ENCODE measurements at regions not wholly inside any gene's neighbourhood (a gene's known extent, or its start where the extent isn't known, plus 50 kb on each side); places are given as distances from the start of the nearest gene placed in this dataset.
"Not testable (repeated sequence)": the region's sequence is repeated elsewhere in the genome, so short reads cannot be mapped to it uniquely, and the experiment has no call there.

- not testable (repeated sequence) for FAIRE-seq
Measured at GRCh38 chr9:126190994-126191393, 135.6 kb upstream of the MVB12B start.

DNA sequence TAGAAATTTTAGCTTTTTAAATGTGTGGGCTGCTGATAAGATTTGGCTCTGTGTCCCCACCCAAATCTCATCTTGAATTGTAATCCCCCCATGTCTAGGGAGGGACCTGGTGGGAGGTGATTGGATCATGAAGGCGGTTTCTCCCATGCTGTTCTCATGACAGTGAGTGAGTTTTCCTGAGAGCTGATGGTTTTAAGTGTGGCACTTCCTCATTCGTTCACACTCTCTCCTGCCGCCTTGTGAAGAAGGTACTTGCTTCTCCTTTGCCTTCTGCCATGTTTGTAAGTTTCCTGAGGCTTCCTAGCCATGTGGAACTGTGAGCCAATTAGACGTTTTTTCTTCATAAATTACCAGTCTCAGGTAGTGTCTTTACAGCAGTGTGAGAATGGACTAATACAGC, 127.8 kb upstream of the MVB12B start:
- FAIRE-seq = no peak

GRCh38 chr9:126203313-126203712, 123.3 kb upstream of the MVB12B start:
- no peak for FAIRE-seq

GRCh38 chr9:126204197-126204596, 122.4 kb upstream of the MVB12B start:
- no peak for FAIRE-seq

GRCh38 chr9:126204708-126205225, 121.9 kb upstream of the MVB12B start:
- no peak for FAIRE-seq

- no peak for FAIRE-seq
Measured at GRCh38 chr9:126205265-126205664, 121.4 kb upstream of the MVB12B start.

GRCh38 chr9:126205845-126206498, 120.7 kb upstream of the MVB12B start:
- no peak for FAIRE-seq

DNA sequence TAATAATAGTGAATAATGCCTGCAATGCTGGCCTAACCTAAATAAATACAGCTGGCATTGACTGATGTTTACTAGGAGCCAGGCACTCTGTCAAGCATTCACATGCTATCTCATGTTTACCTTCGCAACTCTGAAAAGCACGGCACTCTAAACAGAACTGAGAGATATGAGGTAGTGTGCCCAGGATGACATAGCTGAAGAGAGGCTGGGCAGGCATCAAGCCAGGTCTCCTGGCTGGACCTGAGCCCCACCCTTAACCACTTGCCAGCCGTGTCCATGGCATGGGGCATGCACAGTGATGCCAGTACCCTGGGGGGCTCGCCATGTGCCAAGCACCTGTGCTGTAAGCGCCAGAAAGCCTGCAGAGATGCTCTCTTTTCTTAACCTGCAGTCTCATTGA, 119.4 kb upstream of the MVB12B start:
- FAIRE-seq = no peak

- no peak for FAIRE-seq
Measured at GRCh38 chr9:126208216-126208758, 118.3 kb upstream of the MVB12B start.

DNA sequence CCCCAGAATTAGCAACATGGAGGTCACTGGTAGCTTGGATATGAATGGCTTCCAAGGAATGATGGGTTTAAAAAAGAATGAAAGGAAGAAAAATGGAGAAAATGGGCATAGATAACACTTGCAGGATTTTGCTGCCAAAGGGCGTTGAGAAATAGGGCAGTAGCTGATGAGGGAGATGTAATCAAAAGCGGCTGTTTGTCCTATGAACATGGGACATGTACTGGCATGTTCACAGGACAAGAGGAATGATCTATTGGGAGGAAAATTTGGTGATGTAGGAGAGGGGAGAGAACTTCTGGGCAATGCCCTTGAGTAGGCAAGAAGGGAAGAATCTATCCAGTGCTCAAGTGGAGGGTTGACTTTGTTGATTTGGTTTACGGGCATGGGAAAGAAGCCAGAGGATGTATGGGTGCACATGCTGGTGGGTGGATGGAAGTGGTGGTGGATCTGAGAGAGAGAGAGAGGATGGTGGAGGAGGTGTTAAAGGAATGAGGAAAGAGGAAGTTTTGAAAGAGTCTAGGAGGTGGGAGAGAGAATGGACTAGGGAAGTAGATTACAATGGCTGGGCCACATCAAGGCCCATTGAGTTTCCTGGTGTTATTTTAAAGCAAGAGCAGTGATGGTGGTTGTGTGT, 115.1 kb upstream of the MVB12B start:
- no peak for FAIRE-seq

- FAIRE-seq = no peak
Measured at GRCh38 chr9:126215486-126215885, 111.1 kb upstream of the MVB12B start.

DNA sequence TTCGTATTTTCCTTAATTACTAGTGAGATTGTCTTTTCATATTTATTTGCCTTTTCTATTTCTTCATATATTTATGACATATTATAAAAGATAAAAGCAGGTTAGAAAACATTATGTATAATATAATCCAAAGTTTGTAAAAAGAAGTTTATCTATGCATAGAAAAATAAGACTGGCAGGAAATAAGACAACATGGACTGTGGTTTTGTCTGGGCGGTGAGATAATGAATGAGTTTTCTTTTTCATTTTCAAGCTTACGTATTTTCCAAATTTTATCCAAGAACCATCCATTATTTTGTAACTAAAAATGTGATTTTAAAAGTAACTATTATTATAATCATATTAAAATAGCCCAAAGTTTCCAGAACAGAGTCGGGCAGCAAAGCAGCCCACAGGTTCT, 109.8 kb upstream of the MVB12B start:
- FAIRE-seq = peak; percentile 8

- FAIRE-seq = no peak
Measured at GRCh38 chr9:126217250-126217653, 109.4 kb upstream of the MVB12B start.

DNA sequence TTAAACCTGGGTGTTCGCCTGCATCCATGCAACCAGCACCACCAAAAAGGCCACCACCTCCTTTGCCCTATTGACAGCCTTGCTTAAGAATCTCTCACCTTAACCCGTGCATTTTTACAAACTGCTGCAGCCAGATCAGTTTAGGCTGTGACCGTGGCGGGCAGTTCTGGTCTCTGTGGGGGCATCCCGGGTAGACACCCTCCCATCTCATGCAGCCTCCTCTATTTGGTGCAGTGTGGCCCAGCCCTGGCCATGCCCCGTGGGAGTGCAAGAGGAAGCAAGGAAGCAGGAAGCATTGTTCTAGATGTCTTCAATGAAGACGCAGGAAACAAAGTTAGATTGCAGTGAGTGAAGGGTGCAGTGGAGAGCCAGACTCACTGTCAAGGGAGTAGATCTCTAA, 108.8 kb upstream of the MVB12B start:
- FAIRE-seq = no peak

DNA sequence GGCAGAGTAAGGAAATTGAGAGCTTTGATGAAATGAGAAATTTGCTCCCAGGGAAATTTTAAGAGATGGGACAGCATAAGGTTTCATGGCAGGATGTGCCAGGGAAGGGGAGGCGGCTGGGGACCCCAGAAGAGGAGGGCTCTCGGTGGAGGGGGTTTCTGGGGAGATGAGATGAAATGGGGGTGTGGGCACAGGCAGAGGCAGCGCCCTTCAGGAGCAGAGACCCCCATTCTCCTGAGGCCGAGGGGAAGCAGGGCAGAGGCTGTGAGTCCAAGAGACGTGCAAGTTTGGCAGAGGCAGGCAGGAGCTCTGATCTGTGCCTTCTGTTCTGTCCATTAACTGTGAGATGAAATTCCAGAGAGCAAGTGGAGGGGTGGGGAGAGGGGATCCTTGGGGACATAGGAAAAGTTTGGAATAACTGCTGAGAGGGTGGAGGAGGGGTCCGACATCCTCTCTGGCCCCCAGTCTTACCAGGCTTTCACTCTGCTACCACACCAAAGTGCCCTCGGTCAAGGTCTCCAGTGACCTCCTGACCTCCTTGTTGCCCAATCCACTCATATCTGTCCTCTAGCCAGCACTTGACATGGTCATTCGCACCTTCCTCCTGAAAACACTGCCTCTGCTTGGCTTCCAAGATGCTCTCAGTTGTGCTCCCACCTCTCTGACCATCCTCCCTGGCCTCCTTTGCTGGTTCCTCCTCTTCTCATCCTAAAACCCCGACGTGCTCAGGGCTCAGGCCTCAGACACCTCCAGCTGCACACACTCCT, 108.1 kb upstream of the MVB12B start:
- FAIRE-seq = no peak

- no peak for FAIRE-seq
Measured at GRCh38 chr9:126219166-126219565, 107.5 kb upstream of the MVB12B start.

DNA sequence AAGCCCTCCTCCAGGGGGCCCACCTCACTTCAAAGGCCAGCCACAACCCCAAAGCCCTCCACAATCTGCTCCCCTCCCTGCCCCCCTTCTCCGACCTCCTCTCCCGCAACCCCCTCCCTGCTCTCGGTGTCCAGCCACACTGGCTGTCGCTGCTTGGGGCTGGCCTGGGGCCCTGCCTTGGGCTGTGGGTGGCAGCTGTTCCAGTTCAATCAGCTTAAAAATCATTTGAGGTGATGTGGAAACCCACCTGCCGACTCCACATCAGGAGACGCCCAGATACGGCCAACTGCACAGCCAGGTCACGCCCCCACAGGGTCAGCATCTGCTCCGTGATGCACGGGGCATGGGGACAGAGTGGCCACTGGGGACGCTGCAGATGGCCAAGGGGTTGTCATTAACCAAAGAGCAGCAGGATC, 107.0 kb upstream of the MVB12B start:
- no peak for FAIRE-seq

- FAIRE-seq = no peak
Measured at GRCh38 chr9:126221480-126221879, 105.1 kb upstream of the MVB12B start.

- FAIRE-seq = no peak
Measured at GRCh38 chr9:126222363-126222834, 104.2 kb upstream of the MVB12B start.

- FAIRE-seq = no peak
Measured at GRCh38 chr9:126222835-126223431, 103.7 kb upstream of the MVB12B start.

- no peak for FAIRE-seq
Measured at GRCh38 chr9:126223798-126224531, 102.7 kb upstream of the MVB12B start.

All from G401.6 (cell line).